Activated gamma-delta T cell (primary cell): ENCODE measurements at regions not wholly inside any gene's neighbourhood (a gene's known extent, or its start where the extent isn't known, plus 50 kb on each side); places are given as distances from the start of the nearest gene placed in this dataset.

ENCODE experiments used
- DNase-seq: peaks from one replicate; lab custom pipeline; 2025; lab: John Stamatoyannopoulos, UW

DNA sequence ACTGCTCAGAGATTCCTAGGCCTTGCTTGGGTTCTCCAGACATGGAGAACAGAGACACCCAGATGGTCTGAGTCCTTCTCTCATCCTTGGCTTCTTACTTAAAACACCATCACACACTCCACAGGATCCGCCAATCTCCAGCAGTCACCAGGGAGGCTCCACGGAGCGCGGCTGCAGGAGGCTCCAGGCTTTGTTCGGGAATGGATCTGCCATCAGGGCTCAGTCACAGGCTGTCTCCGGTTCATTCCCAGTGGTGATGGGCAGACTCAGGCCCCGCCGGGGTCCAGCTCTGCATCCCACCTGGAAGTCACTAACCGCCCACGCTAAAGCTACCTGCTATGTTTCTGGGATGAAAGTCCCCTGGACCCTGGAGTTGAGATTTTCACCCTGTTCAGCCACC is 312.9 kb downstream of the TCERG1L start:
- no peak for DNase-seq

DNA sequence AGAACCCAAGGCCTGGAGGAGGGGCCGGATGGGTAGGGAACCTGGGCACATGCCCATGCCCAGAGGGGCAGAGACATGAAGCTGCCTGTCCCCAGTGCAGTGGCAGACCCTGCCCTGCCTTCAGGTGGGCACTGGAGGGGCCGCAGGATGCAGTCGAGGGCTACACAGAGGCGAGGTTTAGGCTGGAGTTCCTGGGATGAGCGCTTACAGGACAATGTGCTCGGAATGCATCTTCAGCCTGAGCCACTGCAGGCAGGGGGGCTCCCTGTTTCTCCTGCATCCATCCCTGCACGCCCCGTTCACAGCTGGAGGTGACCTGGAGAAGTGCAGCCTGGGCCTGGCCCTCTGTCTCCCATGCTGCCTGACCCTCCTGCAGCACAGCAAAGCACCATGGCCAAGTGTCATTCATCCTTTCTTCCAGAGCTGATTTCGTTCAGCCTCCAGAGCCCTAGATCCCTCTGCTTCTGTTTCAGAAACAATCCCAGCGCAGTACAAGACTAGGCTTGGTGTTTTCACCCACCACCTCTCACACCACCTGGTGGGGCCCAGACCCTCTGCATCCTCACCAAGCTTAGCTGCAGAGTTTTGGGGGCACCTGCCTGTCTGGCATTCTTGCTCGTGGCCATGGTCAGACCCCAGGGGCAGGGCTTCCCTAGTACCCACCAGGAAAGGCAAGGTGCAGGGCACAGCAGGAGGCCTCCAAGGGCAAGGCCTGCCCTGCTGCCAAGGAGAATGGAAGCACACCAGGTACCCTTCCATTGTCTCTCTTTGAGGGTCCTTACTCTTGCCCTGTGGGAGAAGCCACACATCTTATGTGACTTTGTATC is 311.9 kb downstream of the TCERG1L start:
- DNase-seq: no peak

DNA sequence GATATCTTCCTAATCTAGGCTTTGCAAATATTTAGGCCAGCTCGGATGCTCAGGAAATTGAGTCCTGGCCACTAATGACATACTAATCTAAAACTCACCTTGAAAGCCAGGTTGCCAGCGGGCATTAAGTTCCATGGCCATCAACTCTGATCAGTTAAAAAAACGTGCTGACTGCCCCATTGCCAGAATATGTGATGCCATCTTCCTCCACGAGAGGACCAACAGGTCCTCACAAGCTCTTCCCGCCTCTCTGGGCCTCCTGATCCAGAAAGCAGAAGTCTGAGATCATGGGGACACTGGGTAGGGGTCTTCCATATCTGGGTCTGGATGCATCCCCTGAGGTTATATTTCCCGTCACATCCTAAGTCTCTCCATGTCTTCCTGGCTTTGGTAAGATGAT is 311.3 kb downstream of the TCERG1L start:
- DNase-seq: no peak

DNA sequence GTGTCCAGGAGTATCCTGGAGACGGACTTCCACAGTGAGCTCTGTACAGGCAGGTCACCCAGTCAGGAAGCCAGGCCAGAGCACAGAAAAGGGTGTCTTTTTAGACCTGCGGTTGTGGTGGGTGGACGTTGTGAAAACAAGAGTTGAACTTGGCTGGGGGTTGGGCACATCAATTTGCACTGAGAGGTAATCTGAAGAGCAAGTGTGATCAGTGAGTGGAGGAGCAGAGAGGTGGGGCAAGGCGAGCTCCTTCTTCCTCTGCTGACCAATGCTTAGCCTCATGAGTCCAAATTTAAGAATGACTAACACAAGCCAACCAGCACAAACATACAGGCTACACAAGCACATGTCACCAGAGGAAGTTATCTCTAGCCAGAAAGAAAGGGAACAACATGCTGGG is 310.8 kb downstream of the TCERG1L start:
- no peak for DNase-seq

DNA sequence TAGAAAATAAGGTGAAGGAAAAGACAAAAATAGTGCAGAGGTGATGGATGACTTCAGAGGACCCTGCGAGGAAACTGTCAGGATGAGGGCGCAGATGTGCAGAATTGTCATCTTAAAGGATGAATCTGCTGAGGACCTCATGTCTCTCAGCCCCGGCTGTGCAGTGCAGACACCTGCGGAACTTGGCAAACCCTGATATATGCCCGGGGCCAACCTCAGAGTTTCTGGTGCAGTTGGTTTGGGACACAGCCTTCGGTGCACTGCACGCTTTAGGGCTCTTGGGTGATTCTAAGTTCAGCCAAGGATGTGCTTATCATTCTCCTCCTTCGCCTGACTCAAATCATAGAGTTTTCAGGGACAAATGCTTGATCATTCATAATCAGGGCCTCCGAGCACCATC is 310.1 kb downstream of the TCERG1L start:
- no peak for DNase-seq

DNA sequence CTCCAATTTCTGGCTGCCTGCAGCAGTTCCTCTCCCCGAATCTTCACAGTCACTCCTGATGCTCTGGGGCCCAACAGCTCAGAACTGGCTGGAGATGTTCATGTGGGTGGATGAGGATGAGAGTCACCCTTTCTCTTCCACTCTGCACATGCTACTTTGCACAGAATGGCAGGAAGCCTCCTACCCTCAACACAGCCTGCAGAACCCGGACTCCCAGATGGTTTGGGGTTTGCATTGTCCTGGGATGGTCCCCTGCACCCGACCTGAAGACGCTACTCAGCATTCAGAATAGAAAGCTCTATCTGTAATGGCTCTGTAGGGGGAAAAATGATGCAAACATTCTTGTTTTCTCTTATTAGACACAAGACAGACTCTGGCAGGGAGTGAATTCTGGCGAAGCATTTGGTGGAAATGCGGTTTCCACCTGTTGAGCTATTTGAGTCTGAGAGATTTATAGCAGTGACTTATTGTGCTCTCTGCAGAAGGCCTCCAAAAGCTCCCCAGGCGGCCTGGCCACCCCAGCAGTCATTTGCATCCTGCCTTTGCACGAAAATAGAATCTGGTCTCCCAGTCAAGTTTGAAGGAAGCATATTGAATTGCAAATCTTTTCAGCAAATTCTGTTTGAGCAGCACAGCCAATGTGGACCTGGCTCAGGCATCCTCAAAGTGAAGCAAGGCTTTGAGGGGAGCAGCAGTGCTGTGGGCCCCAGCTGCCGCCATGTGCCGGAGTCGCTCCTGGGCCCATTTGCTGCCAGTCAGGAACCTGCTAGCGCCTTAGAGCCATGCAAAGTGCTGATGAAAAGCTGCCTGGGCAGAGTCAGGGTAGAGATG is 309.3 kb downstream of the TCERG1L start:
- no peak for DNase-seq

DNA sequence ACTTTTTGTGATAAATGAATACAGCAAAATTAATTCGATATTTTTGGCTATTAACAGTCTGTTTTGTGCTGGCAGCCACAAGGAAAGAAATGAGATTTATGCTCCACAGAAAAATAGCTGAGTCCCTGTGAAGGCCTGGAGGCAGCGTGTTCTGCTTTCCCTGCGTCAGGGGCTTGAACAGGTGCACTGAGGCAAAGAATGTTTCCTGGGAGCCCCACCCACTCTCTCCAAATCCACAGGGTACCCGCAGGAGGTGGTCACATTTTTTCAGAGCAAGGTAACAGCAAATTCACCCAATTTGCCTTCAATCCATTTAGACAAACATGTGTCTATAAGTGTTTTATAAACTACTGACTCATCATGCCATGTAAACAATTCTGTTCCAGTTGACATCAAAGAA is 308.1 kb downstream of the TCERG1L start:
- DNase-seq: no peak

DNA sequence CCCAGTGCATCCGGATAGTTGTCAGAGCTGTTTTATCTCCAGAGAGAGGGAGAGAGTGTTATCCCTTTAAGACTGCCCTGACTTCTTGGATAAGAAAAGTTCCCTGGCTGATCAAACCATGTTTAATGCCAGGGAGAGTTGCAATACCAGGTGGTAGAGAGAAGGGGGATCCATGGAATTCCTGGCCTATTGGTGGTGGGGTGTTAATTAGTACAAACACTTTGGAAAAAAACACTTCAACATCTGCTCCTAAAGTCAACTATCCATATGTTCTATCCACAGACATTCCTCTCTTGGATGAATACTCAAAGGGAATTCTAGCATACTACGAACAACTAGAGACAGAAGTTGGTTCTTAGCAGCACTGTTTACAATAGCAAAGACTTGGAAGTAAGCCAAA is 307.2 kb downstream of the TCERG1L start:
- DNase-seq: no peak

DNA sequence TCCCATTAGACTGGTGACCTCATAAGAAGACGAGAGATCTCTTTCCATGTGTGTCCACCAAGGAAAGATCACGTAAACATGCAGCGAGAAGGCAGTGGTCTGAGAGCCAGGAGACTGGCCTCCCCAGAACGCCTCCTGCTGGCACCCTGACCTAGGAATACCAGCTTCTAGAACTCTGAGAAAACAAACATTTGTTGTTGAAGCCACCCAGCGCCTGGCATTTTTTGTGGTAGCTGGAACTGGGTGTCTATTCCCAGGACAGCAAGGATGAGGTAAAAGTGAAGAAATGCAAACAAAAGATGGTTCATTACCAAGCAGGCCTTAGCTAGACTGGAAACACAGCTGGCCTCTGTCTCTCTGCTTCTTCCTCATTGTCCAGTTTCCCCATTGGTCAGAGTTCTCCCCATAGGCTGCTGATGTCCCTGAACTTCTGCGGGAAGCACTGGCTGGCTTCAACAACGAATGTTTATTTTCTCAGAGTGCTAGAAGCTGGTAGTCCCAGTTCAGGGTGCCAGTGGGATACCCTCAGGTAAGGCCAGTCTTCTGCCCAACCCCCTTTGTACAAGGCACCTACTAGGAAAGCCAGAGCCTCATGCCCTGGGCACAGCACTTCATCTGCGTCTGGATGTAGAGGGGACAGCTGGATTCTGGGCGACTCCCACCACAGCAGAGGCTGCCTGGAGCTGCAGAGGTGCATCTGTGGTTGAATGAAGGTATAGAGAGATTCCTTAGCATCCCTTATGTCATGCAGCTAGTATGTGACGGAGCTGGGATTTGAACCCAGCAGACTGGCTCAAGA is 304.9 kb downstream of the TCERG1L start:
- no peak for DNase-seq

DNA sequence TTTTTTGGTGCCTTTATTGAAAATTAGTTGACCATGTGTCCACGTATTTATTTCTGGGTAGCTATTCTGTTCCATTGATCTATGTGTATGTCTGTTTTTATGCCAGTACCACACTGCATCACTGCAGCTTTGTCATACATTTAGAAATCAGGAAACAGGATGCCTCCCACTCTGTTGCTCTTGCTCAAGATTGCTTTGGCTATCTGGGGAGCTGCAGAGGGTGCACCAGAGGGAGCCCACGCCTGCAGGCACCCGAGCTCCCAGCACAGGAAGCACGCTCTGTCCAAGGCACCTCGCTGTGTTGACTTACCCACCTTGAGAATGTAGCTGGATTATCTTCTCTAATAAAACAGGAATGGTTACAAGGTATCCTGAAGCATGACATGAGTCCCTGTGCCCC is 301.7 kb downstream of the TCERG1L start:
- no peak for DNase-seq

DNA sequence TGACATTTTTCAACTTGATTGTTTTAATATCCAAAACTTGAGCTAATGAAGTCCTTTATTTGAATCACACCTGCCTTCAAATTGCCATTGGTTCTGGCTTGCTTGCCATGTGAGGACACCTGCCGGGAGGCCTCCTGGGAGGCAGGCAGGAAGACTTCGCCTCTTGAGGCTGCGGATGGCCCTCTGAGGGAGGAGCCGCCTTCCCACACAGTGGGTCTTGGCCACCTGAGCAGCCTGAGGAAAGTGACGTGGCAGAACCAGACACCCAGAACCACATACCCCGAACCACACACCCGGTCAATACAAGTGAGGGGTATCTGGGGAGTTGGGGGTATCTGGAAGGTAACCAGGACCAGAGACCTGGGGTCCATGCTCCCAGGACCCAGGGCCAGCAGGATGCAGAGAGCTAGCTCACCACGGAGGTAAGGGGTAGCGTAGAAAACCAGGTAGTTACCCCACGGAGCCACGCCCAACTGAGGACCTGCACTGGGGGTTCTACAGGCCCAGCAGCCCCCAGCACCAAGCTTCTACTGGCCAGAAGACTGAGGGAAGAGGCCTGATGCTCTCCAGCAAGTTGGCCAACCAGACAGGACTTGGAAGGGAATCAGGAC is 300.5 kb downstream of the TCERG1L start:
- no peak for DNase-seq

DNA sequence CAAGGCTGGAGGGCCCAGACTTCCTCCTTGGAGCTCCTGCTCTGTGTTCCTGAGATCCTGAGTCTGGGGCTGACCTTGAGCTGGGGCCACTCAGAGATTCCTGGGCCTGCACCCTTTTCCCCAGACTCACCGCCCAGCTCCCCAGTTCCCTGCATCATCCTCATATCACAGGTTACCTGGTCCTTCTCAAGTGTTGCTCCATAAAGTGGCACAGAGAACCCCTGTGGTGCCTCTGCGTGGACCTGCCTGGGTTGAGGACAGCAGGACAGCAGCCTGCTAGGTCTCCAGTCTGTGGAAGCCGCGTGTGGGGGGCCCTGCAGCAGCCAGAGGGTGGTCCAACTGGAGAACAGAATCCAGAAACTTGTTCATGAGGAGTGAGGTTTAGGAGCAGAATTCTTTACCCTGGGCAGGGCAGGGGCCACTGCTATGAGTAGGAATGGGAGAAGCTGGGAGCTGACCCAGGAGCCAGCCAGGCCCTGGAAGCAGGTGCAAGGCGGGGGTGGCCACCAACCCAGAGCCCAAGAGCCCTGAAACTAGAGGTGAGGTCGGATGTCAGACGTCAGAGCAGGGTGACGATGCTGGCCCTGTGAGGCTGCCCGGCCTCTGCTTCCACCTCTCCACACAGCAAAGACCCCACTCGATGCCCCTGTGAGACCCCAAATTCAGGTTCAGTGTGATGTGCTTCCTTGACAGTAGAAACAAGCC is 299.4 kb downstream of the TCERG1L start:
- DNase-seq: no peak

DNA sequence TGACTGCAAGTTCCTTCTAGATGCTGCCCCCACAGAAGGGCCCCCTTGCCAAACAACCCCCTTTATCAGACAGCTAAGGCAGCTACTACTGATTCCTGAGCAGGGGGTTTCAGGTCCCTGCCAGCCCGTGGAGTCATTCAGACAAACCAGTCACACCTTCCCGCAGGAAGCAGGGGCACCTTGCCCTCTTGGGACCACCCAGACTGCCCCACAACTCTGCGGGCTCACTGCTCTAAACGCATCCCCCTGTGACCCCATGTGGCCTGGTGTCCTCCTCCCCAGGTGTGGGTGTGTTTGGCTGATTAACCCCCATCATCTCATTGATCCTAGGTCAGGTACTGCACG is 298.9 kb downstream of the TCERG1L start:
- no peak for DNase-seq

DNA sequence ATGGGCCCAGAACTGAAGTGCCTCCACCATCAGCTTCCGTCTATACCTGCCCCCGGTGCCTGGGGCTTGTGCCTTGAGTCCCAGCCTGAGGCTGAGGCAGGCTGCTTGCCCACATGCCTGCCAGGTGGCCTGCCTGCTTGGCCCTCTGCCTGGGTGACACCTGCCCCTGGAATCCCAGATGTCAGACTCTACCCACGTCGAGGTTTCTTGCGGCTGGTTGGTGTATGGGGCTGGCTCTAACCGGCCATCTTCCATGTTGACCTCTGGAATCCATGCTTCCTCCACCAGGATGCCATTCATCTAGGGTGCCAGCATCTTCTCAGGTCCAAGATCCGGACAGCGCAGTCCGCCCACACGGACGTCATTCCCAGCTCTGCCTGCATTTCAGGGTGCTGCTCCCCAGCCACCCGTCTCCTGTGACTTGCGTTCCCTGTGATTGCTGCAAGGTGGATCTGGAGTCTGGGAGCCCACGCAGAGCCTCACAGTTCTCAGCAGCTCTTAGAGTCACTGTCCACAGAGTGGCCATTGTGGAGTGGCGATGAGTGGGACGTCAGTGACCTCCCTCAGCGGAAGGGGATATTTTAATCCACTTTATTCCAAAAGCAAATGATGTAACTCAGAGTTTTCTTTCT is 298.1 kb downstream of the TCERG1L start:
- no peak for DNase-seq

DNA sequence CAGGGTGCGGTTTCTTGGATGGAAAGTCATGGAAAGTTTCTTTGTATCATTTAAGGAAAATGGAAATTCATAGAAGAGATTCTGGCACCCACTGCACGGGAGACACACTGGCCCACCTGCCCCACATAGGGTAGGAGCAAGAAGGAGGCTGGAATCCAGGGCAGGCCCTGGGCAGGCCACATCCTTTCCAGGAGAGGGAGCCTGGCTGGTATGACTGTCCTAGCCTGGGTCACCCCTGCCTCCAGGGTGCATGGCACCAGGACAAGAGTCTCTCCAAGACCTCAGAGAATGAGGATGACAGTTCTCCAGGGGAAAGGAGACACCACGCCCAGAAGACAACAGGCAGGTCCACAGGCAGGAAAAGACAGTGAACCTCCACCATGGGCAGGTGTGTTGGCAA is 297.2 kb downstream of the TCERG1L start:
- no peak for DNase-seq

DNA sequence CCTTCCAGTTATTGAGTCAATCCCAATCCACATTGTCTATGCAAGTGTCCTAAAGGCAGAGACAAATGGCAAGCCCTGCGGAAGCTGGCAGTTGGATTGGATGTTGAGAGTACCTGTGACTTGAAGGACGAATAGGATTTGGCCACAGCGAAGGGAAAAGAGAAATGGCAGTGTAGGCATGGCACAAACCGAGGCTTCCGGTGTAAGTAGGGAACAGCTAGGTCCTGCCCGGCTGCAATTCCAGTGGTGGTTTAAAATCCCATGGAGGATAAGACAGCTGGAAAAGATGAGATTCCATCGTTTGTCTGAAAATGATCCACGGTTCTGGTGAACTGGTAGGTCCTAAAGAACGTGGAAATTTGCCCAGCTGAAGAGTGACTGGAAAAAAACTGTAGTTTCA is 296.2 kb downstream of the TCERG1L start:
- no peak for DNase-seq

DNA sequence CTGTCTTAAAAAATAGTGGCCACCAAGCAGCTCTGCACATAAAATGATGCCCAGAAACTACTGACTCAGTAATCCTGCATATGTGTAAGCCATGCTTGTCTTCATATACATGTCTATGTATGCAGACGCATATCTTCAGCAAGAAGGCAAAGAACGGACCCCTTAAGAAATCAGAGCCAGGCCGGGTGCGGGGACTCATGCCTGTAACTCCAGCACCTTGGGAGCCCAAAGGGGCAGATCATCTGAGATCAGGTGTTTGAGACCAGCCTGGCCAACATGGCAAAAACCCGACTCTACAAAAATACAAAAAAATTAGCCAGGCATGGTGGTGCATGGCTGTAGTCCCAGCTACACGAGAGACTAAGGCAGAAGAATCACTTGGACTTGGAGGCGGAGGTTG is 295.0 kb downstream of the TCERG1L start:
- DNase-seq: no peak

DNA sequence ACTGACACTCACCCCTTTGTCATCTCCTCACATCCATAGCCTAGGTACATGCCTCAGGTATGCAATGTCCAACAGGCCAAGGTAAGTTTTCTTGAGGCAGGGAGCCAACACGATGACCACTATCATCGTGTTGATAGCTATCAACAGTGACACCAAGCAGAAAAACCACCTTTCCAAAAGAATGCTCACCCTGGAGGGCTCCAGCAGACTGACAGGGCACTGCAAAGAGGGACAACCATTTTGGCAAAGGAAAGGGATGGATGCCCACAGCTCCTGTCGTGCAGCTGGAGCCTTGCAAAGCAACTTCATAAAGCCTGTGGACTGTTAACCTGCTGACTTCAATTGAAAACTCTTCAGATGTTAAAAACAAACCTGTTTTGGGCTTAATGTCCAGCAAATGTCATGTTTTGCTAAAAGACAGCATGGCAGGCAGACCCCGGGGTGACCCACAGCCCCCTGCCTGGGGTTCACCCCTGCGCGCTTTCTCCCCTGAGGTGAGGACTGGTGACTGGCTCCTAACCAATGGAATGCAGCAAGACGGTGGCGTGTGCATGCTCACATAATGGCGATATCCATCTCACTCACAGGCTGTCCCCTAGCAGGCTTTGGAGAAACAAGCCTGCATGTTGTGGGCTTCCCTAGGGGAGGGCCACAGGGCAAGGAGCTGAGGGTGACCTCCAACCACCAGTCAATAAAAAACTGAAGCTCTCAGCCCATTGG is 293.8 kb downstream of the TCERG1L start:
- DNase-seq: no peak

DNA sequence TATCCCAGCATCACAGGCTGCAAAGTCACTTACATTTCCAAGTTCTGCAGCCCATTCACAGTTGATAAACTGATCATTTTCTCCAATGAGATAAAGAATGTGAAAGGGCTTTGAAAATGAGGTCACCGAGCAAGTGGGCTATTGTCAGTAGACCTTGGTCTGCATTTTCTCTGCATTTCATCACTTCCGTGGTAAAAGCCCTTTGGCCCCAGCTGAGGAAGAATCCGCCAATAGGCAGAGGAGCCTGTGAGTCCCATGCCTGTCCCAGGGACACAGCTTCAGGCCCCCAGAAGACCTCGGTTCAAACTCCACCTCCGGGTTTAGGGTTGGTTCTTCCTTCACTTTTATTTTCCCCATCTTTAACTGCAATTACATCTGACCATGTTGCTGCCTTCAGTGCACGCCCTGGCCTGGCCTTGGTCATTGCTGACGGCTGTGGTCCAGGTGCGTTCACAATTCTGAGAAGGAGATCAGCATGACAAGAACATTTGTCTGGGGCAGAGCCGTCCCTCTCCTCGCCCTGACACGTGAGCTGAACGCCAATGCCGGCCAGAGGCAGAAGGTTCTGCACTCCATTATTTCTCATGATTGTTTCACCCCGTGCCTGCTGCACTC is 292.5 kb downstream of the TCERG1L start:
- DNase-seq: no peak

DNA sequence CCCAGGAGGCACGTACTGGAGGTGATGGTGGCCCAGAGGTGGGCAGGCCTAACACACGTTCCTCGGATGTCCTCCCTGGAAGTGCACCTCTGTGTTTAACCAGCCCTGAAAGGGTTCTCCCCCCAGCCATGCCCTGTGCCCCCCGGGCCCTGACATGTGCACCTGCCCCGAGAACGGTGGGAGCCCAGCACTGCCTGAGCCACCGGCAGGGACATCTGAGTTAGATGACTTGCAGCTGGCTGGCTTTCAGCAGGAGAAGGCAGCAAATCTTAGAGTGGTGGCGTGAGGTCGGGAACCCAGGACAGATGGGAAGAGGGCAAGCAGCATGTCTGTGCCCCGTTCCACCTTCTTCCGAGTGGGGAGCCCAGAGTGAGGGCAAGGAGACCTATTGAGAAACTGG is 291.8 kb downstream of the TCERG1L start:
- DNase-seq: no peak
